H9 (cell line): ENCODE measurements at regions not wholly inside any gene's neighbourhood (a gene's known extent, or its start where the extent isn't known, plus 50 kb on each side); places are given as distances from the start of the nearest gene placed in this dataset.

ENCODE experiments used
- DNase-seq: peaks from one replicate; pipeline ENCODE4 v3.0.0-alpha.2; 2017
- H2AFZ ChIP-seq: one replicate; pipeline ENCODE4 v1.6.1; 2013; ENCODE audit warnings: mild to moderate bottlenecking, low read length, control low read depth, moderate library complexity
- H2AK5ac ChIP-seq: 2 replicates; pipeline ENCODE4 v1.6.1; 2013; ENCODE audit warnings: low read length, control low read depth, mixed read lengths; ENCODE audit not compliant: insufficient read length
- H2BK120ac ChIP-seq: one replicate; pipeline ENCODE4 v1.6.1; 2013; ENCODE audit warnings: low read depth, mild to moderate bottlenecking, low read length, control low read depth, inconsistent platforms; ENCODE audit not compliant: poor library complexity, severe bottlenecking
- H2BK12ac ChIP-seq: 2 replicates; pipeline ENCODE4 v1.6.1; 2013; ENCODE audit warnings: low read length, control low read depth, mixed read lengths, low read depth; ENCODE audit not compliant: insufficient read length
- H2BK15ac ChIP-seq: 2 replicates; pipeline ENCODE4 v1.6.1; 2013; ENCODE audit warnings: low read depth, low read length, control low read depth
- H2BK20ac ChIP-seq: one replicate; pipeline ENCODE4 v1.6.1; 2013; ENCODE audit warnings: low read depth, mild to moderate bottlenecking, low read length, control low read depth, inconsistent platforms; ENCODE audit not compliant: poor library complexity, severe bottlenecking
- H2BK5ac ChIP-seq: 2 replicates; pipeline ENCODE4 v1.6.1; 2013; ENCODE audit warnings: low read length, control low read depth, mixed read lengths; ENCODE audit not compliant: insufficient read length
- H3K14ac ChIP-seq: 2 replicates; pipeline ENCODE4 v1.6.1; 2013; ENCODE audit warnings: low read length, control low read depth; ENCODE audit not compliant: insufficient read depth
- H3K18ac ChIP-seq: 2 replicates; pipeline ENCODE4 v1.6.1; 2013; ENCODE audit warnings: low read depth, mild to moderate bottlenecking, mixed read lengths, low read length, control low read depth; ENCODE audit not compliant: insufficient read length
- H3K23ac ChIP-seq: 2 replicates; pipeline ENCODE4 v1.6.1; 2013; ENCODE audit warnings: low read length, control low read depth, mixed read lengths, low read depth; ENCODE audit not compliant: insufficient read length
- H3K23me2 ChIP-seq: 2 replicates; pipeline ENCODE4 v1.6.1; 2013; ENCODE audit warnings: low read depth, mild to moderate bottlenecking, mixed read lengths, low read length, control low read depth; ENCODE audit not compliant: insufficient read length, poor library complexity, severe bottlenecking
- H3K27ac ChIP-seq: 2 replicates; pipeline ENCODE4 v1.5.1; 2013; ENCODE audit warnings: low read length, control low read depth, mixed read lengths, low read depth; ENCODE audit not compliant: insufficient read length
- H3K27me3 ChIP-seq: 2 replicates; pipeline ENCODE4 v1.6.1; 2013; ENCODE audit warnings: low read length, control low read depth, inconsistent platforms; ENCODE audit not compliant: insufficient read depth
- H3K4ac ChIP-seq: 2 replicates; pipeline ENCODE4 v1.6.1; 2013; ENCODE audit warnings: low read depth, mild to moderate bottlenecking, control low read depth, inconsistent platforms, low read length, moderate library complexity
- H3K4me1 ChIP-seq: 2 replicates; pipeline ENCODE4 v1.6.1; 2013; ENCODE audit warnings: low read length, control low read depth, inconsistent platforms; ENCODE audit not compliant: insufficient read depth
- H3K4me2 ChIP-seq: 2 replicates; pipeline ENCODE4 v1.6.1; 2013; ENCODE audit warnings: low read length, control low read depth, mixed read lengths; ENCODE audit not compliant: insufficient read length, insufficient read depth
- H3K56ac ChIP-seq: 2 replicates; pipeline ENCODE4 v1.6.1; 2013; ENCODE audit warnings: low read depth, mild to moderate bottlenecking, mixed read lengths, low read length, control low read depth; ENCODE audit not compliant: insufficient read length
- H3K79me1 ChIP-seq: 2 replicates; pipeline ENCODE4 v1.6.1; 2013; ENCODE audit warnings: low read depth, mild to moderate bottlenecking, moderate library complexity, low read length, control low read depth, inconsistent platforms; ENCODE audit not compliant: insufficient read depth, poor library complexity, severe bottlenecking
- H3K79me2 ChIP-seq: 2 replicates; pipeline ENCODE4 v1.6.1; 2013; ENCODE audit warnings: low read length, control low read depth, inconsistent platforms; ENCODE audit not compliant: insufficient read depth
- H3K9ac ChIP-seq: 2 replicates; pipeline ENCODE4 v1.6.1; 2013; ENCODE audit warnings: low read length, control low read depth, mixed read lengths; ENCODE audit not compliant: insufficient read length; ENCODE audit errors: extremely low read depth
- H3K9me3 ChIP-seq: one replicate; pipeline ENCODE4 v1.6.1; 2013; ENCODE audit warnings: low read depth, low read length, inconsistent platforms; ENCODE audit not compliant: control insufficient read depth
- H3T11ph ChIP-seq: one replicate; pipeline ENCODE4 v1.6.1; 2013; ENCODE audit warnings: mild to moderate bottlenecking, low read length, control low read depth, inconsistent platforms
- H4K20me1 ChIP-seq: one replicate; pipeline ENCODE4 v1.6.1; 2013; ENCODE audit not compliant: control insufficient read depth, insufficient read length, insufficient read depth
- H4K5ac ChIP-seq: 2 replicates; pipeline ENCODE4 v1.6.1; 2013; ENCODE audit warnings: low read depth, mild to moderate bottlenecking, mixed read lengths, low read length, control low read depth; ENCODE audit not compliant: insufficient read length
- H4K8ac ChIP-seq: replicated peaks from 2 replicates; pipeline ENCODE4 v1.6.1; 2013; ENCODE audit warnings: low read length, control low read depth, mixed read lengths, low read depth; ENCODE audit not compliant: insufficient read length
- H4K91ac ChIP-seq: 2 replicates; pipeline ENCODE4 v1.6.1; 2013; ENCODE audit warnings: low read depth, mild to moderate bottlenecking, moderate library complexity, mixed read lengths, low read length, control low read depth; ENCODE audit not compliant: insufficient read length
- H3K27ac Mint-ChIP-seq, 3 experiments: 2 replicates in 2 of 3; 3 replicates in 1 of 3; pipeline ENCODE4 v1.8.0; 2020 to 2021; ENCODE audit warnings: mixed read lengths in 3 of 3, mild to moderate bottlenecking in 1 of 3, moderate library complexity in 1 of 3
- H3K27me3 Mint-ChIP-seq: 2 replicates; pipeline ENCODE4 v1.8.0; 2021; ENCODE audit warnings: low read depth, mild to moderate bottlenecking, moderate library complexity, mixed read lengths
- H3K36me3 Mint-ChIP-seq, 3 experiments: 2 replicates in 2 of 3; 3 replicates in 1 of 3; pipeline ENCODE4 v1.8.0; 2020 to 2021; ENCODE audit warnings: low read depth in 3 of 3, mixed read lengths in 3 of 3; ENCODE audit not compliant: insufficient read depth in 1 of 3
- H3K4me1 Mint-ChIP-seq, 2 experiments: 2 replicates each; pipeline ENCODE4 v1.8.0; 2020; ENCODE audit warnings: mixed read lengths in 2 of 2
- H3K4me3 Mint-ChIP-seq, 2 experiments: 2 replicates in 1 of 2; 3 replicates in 1 of 2; pipeline ENCODE4 v1.8.0; 2020 to 2021; ENCODE audit warnings: mild to moderate bottlenecking in 2 of 2, mixed read lengths in 2 of 2, moderate library complexity in 1 of 2
- H3K9me3 Mint-ChIP-seq, 2 experiments: 2 replicates in 1 of 2; 3 replicates in 1 of 2; pipeline ENCODE4 v1.8.0; 2020; ENCODE audit warnings: mild to moderate bottlenecking in 2 of 2, mixed read lengths in 2 of 2, moderate library complexity in 1 of 2
- CTCF ChIP-seq: fragments of 200-600 bp; sonication (generic); conservative IDR thresholded peaks from 3 replicates; pipeline ENCODE4 v1.8.0; 2021; ENCODE audit warnings: antibody characterized with exemption, mild to moderate bottlenecking
- WGBS: extraction: QIAGEN DNeasy Blood & Tissue Kit; methylation state at CpG from one replicate; pipeline ENCODE4 v1.1.7; 2013; ENCODE audit warnings: missing lambda C conversion rate, low lambda C conversion rate, mixed read lengths; ENCODE audit not compliant: insufficient read length; ENCODE audit errors: extremely low coverage; 5-methylcytosine and 5-hydroxymethylcytosine counted together

GRCh38 chr18:2199060-2199459 lies 372.2 kb downstream of the METTL4 start:
- Histone ChIP-seq H3K23me2 (no peaks in the 10 kb centered on the region), H3T11ph (no peak overlapping the region), H3K9me3 (no peaks in the 10 kb centered on the region), H2BK12ac (no peak overlapping the region), H3K56ac (no peak overlapping the region), H4K5ac (no peak overlapping the region), H3K27ac (no peak overlapping the region), H3K79me2 (0 out of 2 replicates have a peak, but pooled peaks cover 2% of the 10 kb centered on the region), H4K20me1 (no peaks in the 10 kb centered on the region), H3K27me3 (no peaks in the 10 kb centered on the region), H3K4me1 (no peaks in the 10 kb centered on the region), H2BK20ac (no peak overlapping the region), H4K91ac (no peak overlapping the region), H2AK5ac (no peak overlapping the region), H3K4ac (no peak overlapping the region), H3K9ac (no peak overlapping the region), H2BK5ac (no peak overlapping the region), H2BK120ac (no peak overlapping the region), H3K4me2 (no peak overlapping the region), H4K8ac (no peak overlapping the region), H3K18ac (no peak overlapping the region), H3K23ac (no peak overlapping the region), H3K79me1 (no peaks in the 10 kb centered on the region), H2AFZ (no peak overlapping the region), H2BK15ac (no peak overlapping the region), H3K14ac (no peak overlapping the region)
- H3K4me3 Mint-ChIP-seq = no peak overlapping the region
- no CpG with 5 or more reads among the region's 2 CpGs for WGBS
- TF ChIP-seq CTCF = no peak
- H3K4me1 Mint-ChIP-seq = no peaks in the 10 kb centered on the region
- no peaks in the 10 kb centered on the region; a peak in 2 of 7 replicates for H3K36me3 Mint-ChIP-seq
- H3K27ac Mint-ChIP-seq = no peak overlapping the region
- peaks cover 0 to 4% of the 10 kb centered on the region in 2 experiments; a peak in 3 of 5 replicates for H3K9me3 Mint-ChIP-seq
- no peak for DNase-seq
- no peaks in the 10 kb centered on the region for H3K27me3 Mint-ChIP-seq
